D721Med (cell line): ENCODE measurements at regions not wholly inside any gene's neighbourhood (a gene's known extent, or its start where the extent isn't known, plus 50 kb on each side); places are given as distances from the start of the nearest gene placed in this dataset.

Experiments used
- DNase-seq: peaks from one replicate; pipeline ENCODE4 v3.0.0; 2011; ENCODE audit warnings: low spot score; ENCODE audit not compliant: insufficient read length
- FAIRE-seq: peaks from 2 replicates; lab custom pipeline; 2011; peaks lifted over from hg19 to GRCh38; lab: Jason Lieb, UNC
- TF ChIP-seq, protein P1 (sequence below): IDR thresholded peaks from 2 replicates; pipeline ENCODE4 v1.5.1; 2012; ENCODE audit warnings: mild to moderate bottlenecking, control low read depth; ENCODE audit not compliant: insufficient read depth; ENCODE audit errors: missing control alignments

DNA sequence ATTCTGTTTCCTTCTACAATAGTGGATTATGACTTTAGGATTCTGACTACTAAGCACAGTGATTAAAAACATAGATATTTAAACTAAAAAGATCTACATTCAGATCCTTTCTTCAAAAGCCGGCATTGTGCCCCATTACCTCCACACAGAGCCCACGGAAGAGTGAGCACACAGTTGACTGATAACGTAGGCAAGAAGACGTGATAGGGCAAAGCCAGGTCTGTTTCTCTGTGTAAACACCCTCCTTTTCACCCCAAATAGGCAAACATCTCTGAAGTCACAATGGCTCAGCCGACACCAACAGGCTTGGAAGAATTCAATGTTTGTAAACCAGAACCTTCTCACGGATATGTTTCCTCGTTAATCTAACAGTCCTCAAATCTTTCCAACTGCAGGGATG lies 302.9 kb downstream of the CMPK2 start:
- no peak for DNase-seq
- FAIRE-seq, result no peak
- TF ChIP-seq, protein P1, sequence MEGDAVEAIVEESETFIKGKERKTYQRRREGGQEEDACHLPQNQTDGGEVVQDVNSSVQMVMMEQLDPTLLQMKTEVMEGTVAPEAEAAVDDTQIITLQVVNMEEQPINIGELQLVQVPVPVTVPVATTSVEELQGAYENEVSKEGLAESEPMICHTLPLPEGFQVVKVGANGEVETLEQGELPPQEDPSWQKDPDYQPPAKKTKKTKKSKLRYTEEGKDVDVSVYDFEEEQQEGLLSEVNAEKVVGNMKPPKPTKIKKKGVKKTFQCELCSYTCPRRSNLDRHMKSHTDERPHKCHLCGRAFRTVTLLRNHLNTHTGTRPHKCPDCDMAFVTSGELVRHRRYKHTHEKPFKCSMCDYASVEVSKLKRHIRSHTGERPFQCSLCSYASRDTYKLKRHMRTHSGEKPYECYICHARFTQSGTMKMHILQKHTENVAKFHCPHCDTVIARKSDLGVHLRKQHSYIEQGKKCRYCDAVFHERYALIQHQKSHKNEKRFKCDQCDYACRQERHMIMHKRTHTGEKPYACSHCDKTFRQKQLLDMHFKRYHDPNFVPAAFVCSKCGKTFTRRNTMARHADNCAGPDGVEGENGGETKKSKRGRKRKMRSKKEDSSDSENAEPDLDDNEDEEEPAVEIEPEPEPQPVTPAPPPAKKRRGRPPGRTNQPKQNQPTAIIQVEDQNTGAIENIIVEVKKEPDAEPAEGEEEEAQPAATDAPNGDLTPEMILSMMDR, result no peak

DNA sequence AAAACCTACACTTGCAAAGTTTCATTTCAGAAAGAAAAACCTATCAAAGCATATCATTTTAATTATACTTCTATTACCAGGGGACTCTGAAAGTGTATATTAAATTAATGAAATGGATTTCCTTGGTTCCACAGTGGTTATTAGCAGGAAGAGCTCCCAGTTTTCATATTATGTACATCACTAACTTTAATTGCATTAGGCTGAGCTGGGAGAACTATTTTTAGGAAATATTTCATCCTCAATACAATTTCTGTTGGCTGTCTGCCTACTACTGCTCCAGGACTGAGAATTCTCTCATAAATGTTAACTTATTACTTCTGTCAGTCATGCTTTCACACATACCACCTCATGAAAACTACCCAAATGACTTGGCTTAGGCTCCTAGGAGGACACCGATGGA lies 301.4 kb downstream of the CMPK2 start:
- FAIRE-seq (no peak), DNase-seq (no peak)
- TF ChIP-seq, protein P1, result no peak

DNA sequence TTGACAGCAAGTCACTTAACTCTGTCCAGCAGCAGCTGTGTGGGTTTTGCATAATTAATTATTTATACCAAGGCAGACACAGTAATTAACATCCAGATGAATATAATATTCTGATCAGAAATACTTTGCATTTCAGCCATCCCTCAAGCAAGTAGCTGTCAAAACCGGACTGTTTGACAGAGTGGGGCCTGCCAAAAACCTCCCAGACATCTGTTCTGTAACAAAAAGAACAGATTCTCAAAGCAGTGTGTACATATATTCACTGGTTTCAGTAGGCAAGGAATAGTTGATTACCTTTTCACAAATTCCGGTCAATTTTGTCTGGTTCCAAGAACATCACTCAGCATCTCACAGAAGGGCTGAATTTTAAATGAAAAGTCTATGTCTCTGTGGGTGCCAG lies 291.6 kb downstream of the CMPK2 start:
- no peak for FAIRE-seq

DNA sequence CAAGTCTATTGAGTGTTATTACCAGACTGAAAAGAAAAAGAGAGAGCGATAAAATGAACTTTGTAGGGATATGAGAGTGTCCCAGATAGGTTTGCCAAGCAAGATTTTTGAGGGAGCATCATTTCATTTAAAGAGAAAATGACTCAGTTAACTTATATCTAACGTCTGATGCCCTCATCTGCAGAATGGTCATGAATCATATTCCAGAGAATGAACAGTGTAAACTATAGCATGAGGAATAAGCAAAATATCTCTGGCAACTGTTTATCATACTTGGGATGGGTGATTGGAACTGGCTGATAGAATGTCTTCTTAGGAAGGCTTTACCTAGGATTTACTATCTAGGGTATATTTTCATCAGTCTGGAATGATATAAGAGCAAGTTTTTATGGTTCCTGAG lies 289.4 kb downstream of the CMPK2 start:
- FAIRE-seq (no peak), DNase-seq (no peak)
- TF ChIP-seq, protein P1, result no peak

More for the DNA sequence above, 291.6 kb downstream of the CMPK2 start:
- TF ChIP-seq, protein P1, result no peak
- no peak for DNase-seq

DNA sequence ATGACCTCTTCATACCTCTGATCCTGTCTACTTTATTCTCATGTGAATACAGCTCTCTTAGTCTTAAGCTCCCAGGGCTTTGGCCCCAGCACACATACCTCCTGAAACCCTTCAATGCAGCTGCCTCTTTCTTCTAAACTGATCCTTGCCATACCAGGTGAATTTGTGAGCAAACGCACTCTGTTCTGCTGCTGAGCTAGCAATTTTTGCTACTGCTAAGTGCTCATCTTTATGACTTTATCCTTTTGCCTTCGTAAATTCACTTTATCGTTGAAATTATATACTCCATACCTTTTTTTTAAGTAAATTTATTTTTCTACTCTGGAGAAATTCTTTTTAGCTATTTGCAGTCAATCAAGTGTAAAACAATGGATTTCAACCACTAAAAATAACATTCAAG lies 287.7 kb downstream of the CMPK2 start:
- DNase-seq (no peak), FAIRE-seq (no peak)
- TF ChIP-seq, protein P1, result no peak

DNA sequence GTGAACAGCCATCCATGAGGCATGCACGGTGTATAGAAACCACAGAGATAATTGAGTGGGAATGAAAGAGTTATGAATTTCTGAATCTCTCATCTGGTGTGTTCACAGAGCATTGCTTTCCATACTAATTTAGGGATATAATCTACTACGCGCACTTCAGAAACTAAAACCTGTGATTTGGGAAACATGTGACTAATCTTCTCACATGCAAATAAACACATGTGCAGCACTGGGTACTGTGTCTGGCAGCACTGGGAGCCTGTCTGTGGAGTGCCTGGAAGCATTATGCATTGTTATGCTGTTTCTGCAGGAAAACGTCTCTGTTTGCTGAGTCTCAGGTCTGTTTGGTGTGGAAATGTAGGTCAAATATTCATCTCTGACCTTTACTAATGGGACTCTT lies 287.3 kb downstream of the CMPK2 start:
- no peak for DNase-seq
- FAIRE-seq, result no peak

DNA sequence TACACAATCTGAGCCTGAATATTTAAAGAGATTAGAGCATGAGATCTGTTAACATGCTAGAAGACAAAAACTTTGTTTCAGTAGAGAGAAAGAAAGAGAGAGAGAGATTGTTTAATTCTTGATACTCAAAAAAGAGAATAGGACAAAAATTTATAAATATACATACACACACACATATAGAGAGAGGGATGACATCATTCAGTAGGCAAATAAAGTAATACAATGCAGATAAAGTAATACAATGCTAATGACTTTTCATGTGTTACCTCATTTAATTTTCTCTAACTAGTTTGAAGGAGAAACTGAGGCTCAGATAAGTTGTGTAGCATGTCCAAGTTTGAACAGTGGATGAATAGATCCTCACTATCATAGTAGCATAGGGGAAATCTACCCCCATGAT lies 286.4 kb downstream of the CMPK2 start:
- TF ChIP-seq, protein P1, result no peak
- DNase-seq (no peak), FAIRE-seq (no peak)

More for the DNA sequence above, 287.3 kb downstream of the CMPK2 start:
- TF ChIP-seq, protein P1, result no peak
